GM18520 (cell line): ENCODE measurements at regions not wholly inside any gene's neighbourhood (a gene's known extent, or its start where the extent isn't known, plus 50 kb on each side); places are given as distances from the start of the nearest gene placed in this dataset.
A peak's percentile ranks its signal among the peaks of the same experiment; 100 is the strongest.

Experiments
- ATAC-seq: cut with Tn5 transposase; IDR thresholded peaks from one replicate; pipeline ENCODE4 v1.9.1; 2021; ENCODE audit not compliant: unreplicated experiment

DNA sequence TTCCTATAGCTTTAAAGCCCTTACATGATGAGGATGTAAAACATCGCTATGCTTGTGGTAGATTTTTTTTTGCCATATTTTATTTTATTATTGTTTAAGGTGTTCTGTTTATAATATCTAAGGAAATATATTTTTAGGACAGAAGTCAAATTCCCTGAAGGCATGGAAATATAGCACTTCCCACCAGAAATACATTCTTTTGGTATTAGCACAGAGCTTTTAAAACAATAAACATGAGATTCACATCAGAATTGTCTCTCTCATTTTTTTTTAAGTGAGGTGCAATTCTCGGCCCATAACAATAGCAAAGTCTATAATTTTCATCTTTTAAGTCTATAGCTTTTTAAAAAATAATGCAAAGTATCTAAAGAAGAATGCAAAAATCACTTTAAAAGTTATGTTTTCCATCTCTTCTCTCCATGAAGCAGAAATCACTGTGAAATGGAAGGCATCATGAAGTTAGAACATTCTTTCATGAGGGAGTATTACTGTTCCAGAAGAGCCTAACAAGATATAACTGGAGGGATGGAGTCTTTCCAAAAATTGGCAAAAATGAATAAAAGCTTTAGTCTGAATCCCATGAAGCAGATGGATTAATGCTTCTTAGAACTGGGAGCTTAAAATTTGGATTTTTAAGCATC lies 283.6 kb upstream of the TRIB2 start:
- no peak for ATAC-seq

DNA sequence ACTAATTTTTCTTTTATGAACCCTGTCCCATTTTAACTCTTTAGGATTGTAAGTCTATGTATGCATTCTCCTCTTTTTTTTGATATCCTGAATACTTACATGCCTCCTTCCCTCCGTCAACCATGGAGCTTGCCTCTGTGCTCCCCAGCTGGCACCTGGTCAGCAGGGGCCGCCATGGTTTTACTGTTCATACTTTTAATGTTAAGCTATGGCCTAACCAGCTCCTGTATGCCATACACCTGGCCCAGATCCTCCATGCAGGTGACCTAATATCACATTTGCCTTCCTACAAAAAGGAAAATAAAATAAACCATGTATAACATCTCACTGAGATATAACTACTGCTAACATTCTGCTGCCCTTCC lies 283.1 kb upstream of the TRIB2 start:
- ATAC-seq, result no peak

- no peak for ATAC-seq
These were observed 282.1 kb upstream of the TRIB2 start for GRCh38 chr2:12434630-12435098.

DNA sequence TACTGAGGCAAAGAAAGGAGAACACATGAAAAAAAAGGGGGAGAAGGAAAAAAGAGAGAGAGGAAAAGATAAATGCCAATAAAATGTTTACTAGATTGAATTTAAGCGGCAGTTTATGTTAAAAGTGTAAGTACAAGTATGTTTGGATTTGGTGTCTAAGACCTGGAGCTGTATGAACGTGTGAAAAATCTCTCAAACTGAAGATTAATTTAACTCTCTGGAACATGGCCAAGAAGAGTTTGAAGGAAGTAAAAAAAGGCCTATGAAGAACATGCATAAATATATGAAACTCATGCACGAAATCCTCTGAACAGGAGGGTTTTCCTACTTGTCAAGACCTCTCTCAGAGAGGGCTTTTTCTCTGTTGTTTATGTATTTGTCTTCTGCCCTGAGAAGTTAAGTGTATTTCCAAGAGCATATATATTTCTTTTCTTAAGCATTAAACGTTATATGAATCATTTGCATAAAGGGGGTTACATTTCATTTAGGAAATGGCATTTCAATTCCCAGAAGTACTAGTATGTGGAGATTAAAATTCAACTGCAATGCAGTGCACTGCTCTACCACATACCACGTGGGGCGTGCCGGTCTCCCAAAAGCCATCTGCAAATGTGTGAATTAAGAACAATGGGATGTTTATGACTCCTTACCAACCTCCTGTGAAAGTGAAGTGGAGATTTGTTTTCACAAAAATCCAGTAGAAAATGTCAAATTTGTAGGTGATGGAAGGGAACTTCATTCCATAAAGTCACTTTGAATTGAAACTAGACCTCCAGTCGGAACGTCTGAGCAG lies 281.1 kb upstream of the TRIB2 start:
- no peak for ATAC-seq

- ATAC-seq, result no peak
These were observed 280.3 kb upstream of the TRIB2 start for GRCh38 chr2:12436483-12436882.

DNA sequence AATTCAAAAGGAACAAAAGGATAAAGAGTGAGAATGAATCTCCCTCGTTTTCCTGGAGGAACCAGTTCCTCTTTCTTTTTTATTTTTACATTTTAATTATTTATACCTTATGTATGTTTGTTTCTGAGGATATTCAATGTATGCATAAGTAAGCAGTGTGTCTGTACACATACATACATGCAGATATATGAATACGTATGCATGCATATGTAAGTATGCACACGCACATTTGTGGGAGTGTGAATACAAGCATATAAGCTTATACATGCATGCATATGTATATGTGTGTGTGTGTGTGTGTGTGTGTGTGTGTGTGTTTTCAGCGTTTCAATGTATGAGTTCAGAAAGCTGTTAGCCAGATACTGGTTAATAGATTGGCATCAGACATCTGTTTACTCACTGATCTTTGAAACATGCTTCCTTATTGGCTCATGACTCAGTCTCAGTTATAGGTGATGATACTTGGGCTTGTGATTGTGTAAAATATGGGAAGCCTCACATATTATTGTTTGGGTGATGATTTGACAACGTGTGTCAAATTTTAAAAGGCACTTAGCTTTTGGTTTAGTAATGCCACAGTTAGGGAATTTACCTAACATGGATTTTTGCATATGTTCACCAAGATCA lies 279.7 kb upstream of the TRIB2 start:
- no peak for ATAC-seq

DNA sequence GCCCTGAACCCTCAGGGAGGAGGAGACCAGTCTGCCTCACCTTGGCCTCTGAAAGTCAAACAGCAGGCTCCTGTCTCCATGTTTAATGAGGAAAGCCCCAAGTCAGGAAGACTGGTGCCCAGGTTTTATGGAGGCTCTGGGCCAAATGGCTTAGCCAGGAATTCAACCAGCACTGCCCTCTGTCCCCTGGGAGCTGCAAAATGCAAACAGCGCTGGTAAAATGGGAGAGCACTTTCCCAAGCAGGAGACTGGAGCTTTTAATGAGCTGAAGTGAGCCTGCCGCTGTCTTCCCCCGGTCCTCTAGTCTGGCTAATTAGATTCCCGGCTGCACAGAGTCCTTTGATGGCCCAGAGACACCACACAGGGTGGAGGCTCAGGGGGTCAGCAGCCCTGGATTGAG lies 276.0 kb upstream of the TRIB2 start:
- ATAC-seq, result no peak

- no peak for ATAC-seq
These were observed 274.8 kb upstream of the TRIB2 start for GRCh38 chr2:12441750-12442475.

GRCh38 chr2:12442476-12442847 lies 274.3 kb upstream of the TRIB2 start:
- ATAC-seq, result no peak

GRCh38 chr2:12448846-12449505 lies 267.8 kb upstream of the TRIB2 start:
- no peak for ATAC-seq

DNA sequence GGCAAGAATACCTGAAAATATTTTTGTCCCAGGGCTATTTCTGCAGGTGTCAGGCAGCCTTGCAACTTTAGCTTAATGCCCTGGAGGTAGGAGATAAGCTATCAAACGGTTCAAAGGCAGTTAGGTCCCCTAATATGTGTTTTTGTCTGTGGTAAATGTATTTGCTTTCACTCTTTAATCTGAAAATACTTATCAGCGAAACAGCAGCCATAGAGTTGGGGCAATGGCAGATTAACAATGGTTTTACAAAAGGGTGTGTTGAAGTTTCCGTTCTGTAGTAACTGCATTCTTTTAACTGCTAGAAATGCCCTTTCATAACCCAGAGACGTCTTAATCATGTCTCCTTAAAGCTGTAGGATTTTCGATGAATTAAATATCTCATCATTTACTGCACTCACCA lies 265.0 kb upstream of the TRIB2 start:
- ATAC-seq, result no peak

DNA sequence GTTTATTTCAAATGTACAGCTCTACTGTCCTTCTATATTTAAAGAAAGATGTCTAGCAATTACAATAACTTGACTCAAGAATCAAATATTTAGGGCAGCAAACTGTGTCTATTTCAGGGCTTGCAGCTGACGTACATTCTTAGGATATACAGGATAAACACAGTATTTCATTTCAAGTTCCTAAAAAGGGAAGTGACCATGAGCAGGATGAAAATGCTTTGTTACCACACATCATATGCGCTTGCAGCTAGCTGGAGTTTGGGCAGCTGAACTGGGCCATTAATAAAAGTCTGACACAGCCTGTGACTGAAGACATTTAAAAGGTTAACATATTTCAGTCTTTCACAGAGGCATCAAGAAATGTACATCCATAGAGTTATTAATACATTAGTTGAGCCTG lies 264.6 kb upstream of the TRIB2 start:
- ATAC-seq, result no peak

GRCh38 chr2:12453731-12454130 lies 263.0 kb upstream of the TRIB2 start:
- no peak for ATAC-seq

- no peak for ATAC-seq
These were observed 261.1 kb upstream of the TRIB2 start for GRCh38 chr2:12455661-12456060.

GRCh38 chr2:12456293-12457106 lies 260.2 kb upstream of the TRIB2 start:
- peak; percentile 79 for ATAC-seq

DNA sequence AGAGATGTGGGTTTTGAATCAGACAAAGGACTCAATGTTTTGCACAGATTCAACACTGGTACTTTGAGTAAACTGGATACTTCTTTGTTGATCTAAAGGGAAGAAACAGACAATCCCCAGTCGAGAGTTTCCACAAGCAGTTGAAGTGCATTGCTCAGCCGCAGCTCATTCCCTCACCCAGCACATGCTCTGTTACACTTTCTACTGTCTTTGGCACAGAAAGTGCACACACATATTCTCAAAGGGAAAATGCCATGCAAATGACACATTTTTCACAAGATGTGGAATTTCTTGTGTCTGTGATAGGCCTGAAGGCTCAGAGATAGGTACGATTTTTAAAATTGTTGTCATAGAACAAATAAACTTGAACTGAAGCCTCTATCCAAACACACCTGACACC lies 258.9 kb upstream of the TRIB2 start:
- no peak for ATAC-seq

DNA sequence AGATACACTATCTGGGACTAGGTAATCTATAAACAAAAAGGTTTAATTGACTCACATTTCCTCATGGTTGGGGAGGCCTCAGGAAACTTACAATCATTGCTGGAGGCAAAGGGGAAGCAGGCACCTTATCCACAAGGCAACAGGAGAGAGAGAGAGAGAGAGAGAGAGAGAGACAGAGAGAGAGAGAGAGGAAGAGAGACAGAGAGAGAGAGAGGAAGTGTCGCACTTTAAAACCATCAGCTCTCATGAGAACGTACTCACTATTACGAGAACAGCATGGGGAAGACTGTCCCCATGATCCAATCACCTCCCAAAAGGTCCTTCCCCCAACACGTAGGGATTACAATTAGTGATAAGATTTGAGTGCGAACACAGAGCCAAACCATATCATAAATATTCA lies 253.5 kb upstream of the TRIB2 start:
- no peak for ATAC-seq

- no peak for ATAC-seq
These were observed 251.1 kb upstream of the TRIB2 start for GRCh38 chr2:12465631-12466135.

- ATAC-seq, result no peak
These were observed 249.4 kb upstream of the TRIB2 start for GRCh38 chr2:12467303-12467702.

DNA sequence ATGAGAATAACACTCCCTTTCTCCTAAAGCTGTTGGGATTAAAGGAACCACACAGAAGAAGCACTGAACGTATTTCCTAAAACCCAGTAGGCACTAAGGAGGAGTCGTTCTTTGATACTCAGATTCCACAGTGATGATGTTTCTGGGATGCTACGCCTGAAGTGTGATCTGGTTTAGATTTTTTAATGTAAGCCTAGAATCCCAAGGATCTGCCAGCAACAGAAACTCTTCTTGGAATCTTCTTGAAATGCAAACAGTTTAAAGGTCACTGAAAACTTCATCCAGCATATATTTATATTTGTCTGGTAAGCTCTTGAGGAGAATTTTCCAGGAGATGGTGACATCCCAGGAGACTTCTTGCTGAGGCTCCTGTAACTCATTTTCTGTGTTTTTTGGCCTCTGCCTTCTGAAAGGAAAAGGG lies 247.6 kb upstream of the TRIB2 start:
- ATAC-seq, result no peak
